ENCODE measurements at regions not wholly inside any gene's neighbourhood (a gene's known extent, or its start where the extent isn't known, plus 50 kb on each side); places are given as distances from the start of the nearest gene placed in this dataset.
"Not testable (repeated sequence)": the region's sequence is repeated elsewhere in the genome, so short reads cannot be mapped to it uniquely, and the experiment has no call there.

GRCh38 chr6:6091608-6092002 lies 84.9 kb upstream of the NRN1 start:
- no peak for DNase-seq

- DNase-seq = no peak
These were observed 84.3 kb upstream of the NRN1 start for GRCh38 chr6:6090861-6091607.

- DNase-seq = no peak
These were observed 79.4 kb upstream of the NRN1 start for GRCh38 chr6:6085928-6086668.

GRCh38 chr6:6080975-6081374 lies 74.2 kb upstream of the NRN1 start:
- no peak for DNase-seq

- no peak for DNase-seq
These were observed 67.5 kb upstream of the NRN1 start for GRCh38 chr6:6074190-6074589.

- DNase-seq = not testable (repeated sequence)
These were observed 61.4 kb upstream of the NRN1 start for GRCh38 chr6:6068157-6068556.

- no peak for DNase-seq
These were observed 51.3 kb upstream of the NRN1 start for GRCh38 chr6:6058054-6058444.

- DNase-seq = peak; percentile 74
These were observed 50.8 kb upstream of the NRN1 start for GRCh38 chr6:6057442-6058053.
